ENCODE measurements at regions not wholly inside any gene's neighbourhood (a gene's known extent, or its start where the extent isn't known, plus 50 kb on each side); places are given as distances from the start of the nearest gene placed in this dataset.
"Not testable (repeated sequence)": the region's sequence is repeated elsewhere in the genome, so short reads cannot be mapped to it uniquely, and the experiment has no call there.

- Mint-ChIP-seq H3K27ac (peak overlapping the region; percentile 30), H3K27me3 (no peaks in the 10 kb centered on the region), H3K4me1 (peaks cover 60% of the 10 kb centered on the region), H3K4me3 (no peak overlapping the region), H3K36me3 (peaks cover 5% of the 10 kb centered on the region), H3K9me3 (peaks cover 6% of the 10 kb centered on the region)
- ATAC-seq = no peak
These were observed 131.6 kb upstream of the MAP3K1 start for GRCh38 chr5:56683733-56684132.

GRCh38 chr5:56683281-56683680 lies 132.1 kb upstream of the MAP3K1 start:
- no peaks in the 10 kb centered on the region for H3K27me3 Mint-ChIP-seq
- no peak for ATAC-seq
- peaks cover 5% of the 10 kb centered on the region for H3K36me3 Mint-ChIP-seq
- peaks cover 6% of the 10 kb centered on the region for H3K9me3 Mint-ChIP-seq
- H3K27ac Mint-ChIP-seq = no peak overlapping the region
- no peak overlapping the region for H3K4me3 Mint-ChIP-seq
- peaks cover 56% of the 10 kb centered on the region for H3K4me1 Mint-ChIP-seq

- Mint-ChIP-seq H3K4me3 (no peak overlapping the region), H3K9me3 (peaks cover 6% of the 10 kb centered on the region), H3K36me3 (peaks cover 5% of the 10 kb centered on the region), H3K4me1 (peaks cover 44% of the 10 kb centered on the region), H3K27me3 (no peaks in the 10 kb centered on the region), H3K27ac (peak overlapping the region; percentile 58)
- ATAC-seq = no peak
These were observed 134.0 kb upstream of the MAP3K1 start for GRCh38 chr5:56681346-56681745.

GRCh38 chr5:56680731-56681130 lies 134.6 kb upstream of the MAP3K1 start:
- no peak for ATAC-seq
- Mint-ChIP-seq H3K9me3 (peaks cover 6% of the 10 kb centered on the region), H3K4me3 (no peak overlapping the region), H3K27ac (peak overlapping the region; percentile 58), H3K36me3 (peaks cover 5% of the 10 kb centered on the region), H3K27me3 (no peaks in the 10 kb centered on the region), H3K4me1 (peaks cover 44% of the 10 kb centered on the region)

- Mint-ChIP-seq H3K36me3 (no peaks in the 10 kb centered on the region), H3K9me3 (peaks cover 9% of the 10 kb centered on the region), H3K27me3 (no peaks in the 10 kb centered on the region), H3K27ac (peak overlapping the region; percentile 18), H3K4me1 (peaks cover 42% of the 10 kb centered on the region), H3K4me3 (no peak overlapping the region)
- no peak for ATAC-seq
These were observed 137.6 kb upstream of the MAP3K1 start for GRCh38 chr5:56677690-56678305.

- Mint-ChIP-seq H3K27ac (peak overlapping the region; percentile 30), H3K9me3 (peaks cover 9% of the 10 kb centered on the region), H3K4me3 (no peak overlapping the region), H3K36me3 (no peaks in the 10 kb centered on the region), H3K4me1 (peaks cover 36% of the 10 kb centered on the region), H3K27me3 (no peaks in the 10 kb centered on the region)
- ATAC-seq = peak; percentile 64
These were observed 139.1 kb upstream of the MAP3K1 start for GRCh38 chr5:56676091-56676768.

- peaks cover 47% of the 10 kb centered on the region for H3K4me1 Mint-ChIP-seq
These were observed 140.9 kb upstream of the MAP3K1 start for GRCh38 chr5:56674441-56674840.

GRCh38 chr5:56673171-56673570 lies 142.2 kb upstream of the MAP3K1 start:
- H3K9me3 Mint-ChIP-seq = peaks cover 6% of the 10 kb centered on the region
- H3K4me3 Mint-ChIP-seq = no peak overlapping the region
- no peaks in the 10 kb centered on the region for H3K27me3 Mint-ChIP-seq
- peak overlapping the region; percentile 72 for H3K27ac Mint-ChIP-seq
- no peaks in the 10 kb centered on the region for H3K36me3 Mint-ChIP-seq
- ATAC-seq = no peak
- H3K4me1 Mint-ChIP-seq = peaks cover 57% of the 10 kb centered on the region

More at GRCh38 chr5:56674441-56674840, 140.9 kb upstream of the MAP3K1 start:
- no peaks in the 10 kb centered on the region for H3K36me3 Mint-ChIP-seq
- H3K4me3 Mint-ChIP-seq = no peak overlapping the region
- H3K9me3 Mint-ChIP-seq = peaks cover 6% of the 10 kb centered on the region
- no peaks in the 10 kb centered on the region for H3K27me3 Mint-ChIP-seq
- peak overlapping the region; percentile 72 for H3K27ac Mint-ChIP-seq
- ATAC-seq = no peak

GRCh38 chr5:56671571-56671970 lies 143.8 kb upstream of the MAP3K1 start:
- Mint-ChIP-seq H3K27me3 (no peaks in the 10 kb centered on the region), H3K36me3 (peaks cover 6% of the 10 kb centered on the region), H3K4me1 (peaks cover 63% of the 10 kb centered on the region), H3K4me3 (no peak overlapping the region), H3K27ac (no peak overlapping the region), H3K9me3 (peaks cover 11% of the 10 kb centered on the region)
- ATAC-seq = no peak

GRCh38 chr5:56670916-56671315 lies 144.4 kb upstream of the MAP3K1 start:
- Mint-ChIP-seq H3K36me3 (peaks cover 9% of the 10 kb centered on the region), H3K27ac (peak overlapping the region; percentile 79), H3K4me3 (no peak overlapping the region), H3K27me3 (no peaks in the 10 kb centered on the region), H3K9me3 (peaks cover 11% of the 10 kb centered on the region), H3K4me1 (peaks cover 61% of the 10 kb centered on the region)
- no peak for ATAC-seq

- Mint-ChIP-seq H3K4me1 (peaks cover 69% of the 10 kb centered on the region), H3K36me3 (peaks cover 20% of the 10 kb centered on the region), H3K9me3 (peaks cover 15% of the 10 kb centered on the region), H3K27ac (peak overlapping the region; percentile 79), H3K27me3 (no peaks in the 10 kb centered on the region), H3K4me3 (peak overlapping the region; percentile 40)
- peak; percentile 97 for ATAC-seq
These were observed 145.5 kb upstream of the MAP3K1 start for GRCh38 chr5:56669534-56670483.

GRCh38 chr5:56668996-56669395 lies 146.4 kb upstream of the MAP3K1 start:
- H3K9me3 Mint-ChIP-seq = peaks cover 15% of the 10 kb centered on the region
- no peaks in the 10 kb centered on the region for H3K27me3 Mint-ChIP-seq
- H3K27ac Mint-ChIP-seq = peak overlapping the region; percentile 79
- peaks cover 23% of the 10 kb centered on the region for H3K36me3 Mint-ChIP-seq
- no peak overlapping the region for H3K4me3 Mint-ChIP-seq
- H3K4me1 Mint-ChIP-seq = peaks cover 71% of the 10 kb centered on the region
- ATAC-seq = no peak

- no peak for ATAC-seq
- Mint-ChIP-seq H3K27me3 (no peaks in the 10 kb centered on the region), H3K4me1 (peaks cover 65% of the 10 kb centered on the region), H3K36me3 (peaks cover 23% of the 10 kb centered on the region), H3K27ac (no peak overlapping the region), H3K4me3 (no peak overlapping the region), H3K9me3 (peaks cover 11% of the 10 kb centered on the region)
These were observed 147.7 kb upstream of the MAP3K1 start for GRCh38 chr5:56667692-56668091.

GRCh38 chr5:56666901-56667300 lies 148.4 kb upstream of the MAP3K1 start:
- Mint-ChIP-seq H3K36me3 (peaks cover 23% of the 10 kb centered on the region), H3K27ac (peak overlapping the region; percentile 52), H3K9me3 (peaks cover 11% of the 10 kb centered on the region), H3K4me3 (no peak overlapping the region), H3K4me1 (peaks cover 65% of the 10 kb centered on the region), H3K27me3 (no peaks in the 10 kb centered on the region)
- ATAC-seq = no peak

- H3K27ac Mint-ChIP-seq = not testable (repeated sequence)
These were observed 150.2 kb upstream of the MAP3K1 start for GRCh38 chr5:56665117-56665516.

More at GRCh38 chr5:56665117-56665516, 150.2 kb upstream of the MAP3K1 start:
- not testable (repeated sequence) for H3K4me3 Mint-ChIP-seq, ATAC-seq, H3K27me3 Mint-ChIP-seq
- H3K4me1 Mint-ChIP-seq = peaks cover 68% of the 10 kb centered on the region
- H3K9me3 Mint-ChIP-seq = peaks cover 11% of the 10 kb centered on the region
- peaks cover 23% of the 10 kb centered on the region for H3K36me3 Mint-ChIP-seq

Data from stimulated activated memory B cell treated with anti-CD40 and anti-IgM and Interleukin-4, amounts not matched to agents 10 μg/mL and 1 μg/mL and 100 μg/mL, for 72 hours (primary cell).